Prostate gland (tissue), 2 donors: ENCODE measurements at regions not wholly inside any gene's neighbourhood (a gene's known extent, or its start where the extent isn't known, plus 50 kb on each side); places are given as distances from the start of the nearest gene placed in this dataset.

Source experiments
- DNase-seq: peaks from one replicate; pipeline ENCODE4 v3.0.0-alpha.2; 2019; ENCODE audit warnings: low spot score
- H3K27ac ChIP-seq, 2 donors: fragments of 200-600 bp; sonication (generic); 2 replicates each; pipeline ENCODE4 v1.5.1; 2017 to 2019
- H3K27me3 ChIP-seq: fragments of 200-600 bp; sonication (generic); replicated peaks from 2 replicates; pipeline ENCODE4 v1.5.1; 2019; ENCODE audit not compliant: insufficient read depth
- H3K36me3 ChIP-seq, 2 donors: fragments of 200-600 bp; sonication (generic); 1 replicate in 1 of 2; 2 replicates in 1 of 2; pipeline versions ENCODE4 v1.5.1 to v1.8.1; 2017 to 2019
- H3K4me1 ChIP-seq: fragments of 200-600 bp; sonication (generic); replicated peaks from 2 replicates; pipeline ENCODE4 v1.5.1; 2019
- H3K4me3 ChIP-seq, 2 donors: fragments of 200-600 bp; sonication (generic); 2 replicates each; pipeline ENCODE4 v1.5.1; 2017 to 2019
- H3K9me3 ChIP-seq: fragments of 200-600 bp; sonication (generic); 2 replicates; pipeline ENCODE4 v1.5.1; 2017
- POLR2A ChIP-seq: fragments of 450-650 bp; IDR thresholded peaks from one replicate; pipeline ENCODE4 v1.6.1; 2016; ENCODE audit warnings: antibody characterized with exemption, mild to moderate bottlenecking
- POLR2AphosphoS5 ChIP-seq: sonication (generic); formaldehyde crosslinking; IDR thresholded peaks from one replicate; pipeline ENCODE4 v1.6.1; 2017; ENCODE audit warnings: antibody characterized with exemption
- WGBS: methylation state at CpG from one replicate; pipeline ENCODE4 v1.1.5; 2018; 5-methylcytosine and 5-hydroxymethylcytosine counted together
- intact Hi-C: fragments of 100-400 bp; cut with DNase I; formaldehyde crosslinking; loops from one replicate; pipeline ENCODE4 v1.14.2; 2022
- TF ChIP-seq, protein P1 (sequence below), 4 experiments: fragments of 200-600 bp in 2 of 4; fragments of 450-650 bp in 2 of 4; sonication (generic) in 2 of 4; IDR thresholded peaks; 1 replicate in 3 of 4; 2 replicates in 1 of 4; pipeline ENCODE4 v1.5.1; 2016 to 2019; ENCODE audit warnings: antibody characterized with exemption in 4 of 4, mild to moderate bottlenecking in 2 of 4, moderate library complexity in 2 of 4

DNA sequence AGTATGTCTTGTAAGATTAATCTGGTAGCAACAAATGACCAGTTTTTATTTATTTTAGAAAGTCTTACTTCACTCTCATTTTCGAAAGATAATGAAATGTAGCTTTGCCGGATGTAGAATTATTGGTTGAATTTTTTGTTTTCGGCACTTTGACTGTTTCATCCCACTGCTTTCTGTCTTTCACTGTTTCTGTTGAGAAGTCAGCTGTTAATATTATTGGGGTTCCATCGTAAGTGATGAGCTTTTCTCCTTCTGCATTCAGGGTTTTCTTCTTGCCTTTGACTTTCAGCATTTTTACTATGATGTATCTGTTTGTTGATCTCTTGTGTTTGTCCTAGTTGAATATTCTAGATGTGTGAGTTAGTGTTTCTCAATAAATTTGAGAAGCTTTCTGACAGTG, 383.4 kb downstream of the PAX1 start:
- TF ChIP-seq POLR2AphosphoS5 (no peak), POLR2A (no peak)
- TF ChIP-seq, protein P1, sequence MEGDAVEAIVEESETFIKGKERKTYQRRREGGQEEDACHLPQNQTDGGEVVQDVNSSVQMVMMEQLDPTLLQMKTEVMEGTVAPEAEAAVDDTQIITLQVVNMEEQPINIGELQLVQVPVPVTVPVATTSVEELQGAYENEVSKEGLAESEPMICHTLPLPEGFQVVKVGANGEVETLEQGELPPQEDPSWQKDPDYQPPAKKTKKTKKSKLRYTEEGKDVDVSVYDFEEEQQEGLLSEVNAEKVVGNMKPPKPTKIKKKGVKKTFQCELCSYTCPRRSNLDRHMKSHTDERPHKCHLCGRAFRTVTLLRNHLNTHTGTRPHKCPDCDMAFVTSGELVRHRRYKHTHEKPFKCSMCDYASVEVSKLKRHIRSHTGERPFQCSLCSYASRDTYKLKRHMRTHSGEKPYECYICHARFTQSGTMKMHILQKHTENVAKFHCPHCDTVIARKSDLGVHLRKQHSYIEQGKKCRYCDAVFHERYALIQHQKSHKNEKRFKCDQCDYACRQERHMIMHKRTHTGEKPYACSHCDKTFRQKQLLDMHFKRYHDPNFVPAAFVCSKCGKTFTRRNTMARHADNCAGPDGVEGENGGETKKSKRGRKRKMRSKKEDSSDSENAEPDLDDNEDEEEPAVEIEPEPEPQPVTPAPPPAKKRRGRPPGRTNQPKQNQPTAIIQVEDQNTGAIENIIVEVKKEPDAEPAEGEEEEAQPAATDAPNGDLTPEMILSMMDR (IDR thresholded peaks at IDR 0.05) = no peak
- intact Hi-C loops = no loop called here
- 93% methylated on average over 4 of the region's 4 CpGs for WGBS

DNA sequence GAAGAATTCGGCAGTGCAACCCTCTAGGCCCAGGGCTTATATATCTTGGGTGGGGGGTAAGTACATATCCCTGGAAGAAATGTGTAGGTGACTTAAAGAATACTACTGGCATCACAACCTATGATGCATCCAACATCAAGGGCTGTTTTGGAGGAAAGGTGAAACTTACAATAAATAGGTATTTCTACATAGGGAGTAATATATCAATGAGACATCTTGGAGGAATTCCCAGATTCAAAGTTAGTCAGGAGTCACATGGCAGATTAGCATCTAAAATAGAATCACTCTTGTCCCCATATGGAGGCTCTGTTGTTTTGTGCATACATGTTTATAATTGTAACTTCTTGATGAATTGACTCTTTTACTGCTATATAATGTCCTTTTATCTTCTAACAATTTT, 375.5 kb downstream of the PAX1 start:
- H3K27me3 ChIP-seq = no peaks in the 10 kb centered on the region
- no peaks in the 10 kb centered on the region for H3K36me3 ChIP-seq
- DNase-seq = no peak
- TF ChIP-seq POLR2A = no peak
- WGBS = 35% methylated on average over 1 of the region's 1 CpG
- no peaks in the 10 kb centered on the region for H3K9me3 ChIP-seq
- intact Hi-C loops = no loop called here
- H3K4me3 ChIP-seq = no peak overlapping the region
- no peaks in the 10 kb centered on the region for H3K4me1 ChIP-seq
- H3K27ac ChIP-seq = no peak overlapping the region

More for the DNA sequence above, 383.4 kb downstream of the PAX1 start:
- Histone ChIP-seq H3K4me3 (no peak overlapping the region), H3K27me3 (no peaks in the 10 kb centered on the region), H3K36me3 (no peaks in the 10 kb centered on the region), H3K9me3 (no peaks in the 10 kb centered on the region), H3K4me1 (no peaks in the 10 kb centered on the region), H3K27ac (no peak overlapping the region)
- no peak for DNase-seq

DNA sequence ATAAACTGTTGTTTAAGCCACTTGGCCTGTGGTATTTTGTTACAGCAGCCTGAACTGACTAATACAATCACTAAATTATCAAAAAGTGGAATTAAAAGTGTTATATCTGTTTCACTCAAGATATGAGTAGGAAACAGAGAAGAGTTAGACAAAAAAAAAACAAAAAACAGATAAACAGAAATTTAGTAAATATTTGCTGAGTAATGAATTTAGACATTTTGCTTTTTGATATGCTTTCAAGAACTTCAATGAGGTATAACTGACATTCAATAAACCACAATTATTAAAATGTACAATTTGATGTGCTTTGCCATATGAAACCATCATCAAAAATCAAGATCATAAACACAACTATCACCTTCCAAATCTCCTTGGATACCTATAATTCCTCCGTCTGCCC, 369.2 kb downstream of the PAX1 start:
- Histone ChIP-seq H3K9me3 (no peaks in the 10 kb centered on the region), H3K27me3 (no peaks in the 10 kb centered on the region), H3K4me3 (no peak overlapping the region), H3K36me3 (no peaks in the 10 kb centered on the region), H3K4me1 (no peaks in the 10 kb centered on the region), H3K27ac (no peak overlapping the region)
- 74% methylated on average over 1 of the region's 1 CpG for WGBS
- TF ChIP-seq POLR2AphosphoS5 = no peak
- TF ChIP-seq, protein P1 (IDR thresholded peaks at IDR 0.05) = no peak
- no peak for TF ChIP-seq POLR2A
- no peak for DNase-seq
- intact Hi-C loops = no loop called here

DNA sequence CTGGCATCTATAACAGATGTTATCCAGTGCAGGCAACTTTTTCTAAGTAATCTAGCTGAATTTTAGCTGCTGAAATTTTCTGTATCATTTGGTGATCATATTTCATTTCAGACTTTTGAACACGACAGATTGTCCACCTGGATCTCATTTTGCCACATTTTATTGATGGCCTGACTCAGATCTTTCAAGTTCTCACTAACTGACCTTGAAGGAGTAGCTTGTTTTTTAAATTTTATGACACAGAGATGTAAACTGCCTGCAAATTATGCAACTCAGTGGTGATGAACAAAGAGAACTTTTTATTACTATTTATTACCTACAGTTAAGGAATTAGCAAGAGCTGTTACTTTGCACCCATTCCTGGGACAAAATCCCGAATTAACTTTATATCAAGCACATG, 366.4 kb downstream of the PAX1 start:
- 57% methylated on average over 2 of the region's 2 CpGs for WGBS
- DNase-seq = no peak
- H3K27me3 ChIP-seq = no peaks in the 10 kb centered on the region
- TF ChIP-seq POLR2AphosphoS5 (no peak), POLR2A (no peak)
- TF ChIP-seq, protein P1 (IDR thresholded peaks at IDR 0.05) = no peak
- H3K9me3 ChIP-seq = no peaks in the 10 kb centered on the region
- H3K27ac ChIP-seq = no peak overlapping the region
- no peak overlapping the region for H3K4me3 ChIP-seq
- intact Hi-C loops = no loop called here
- no peaks in the 10 kb centered on the region for H3K36me3 ChIP-seq
- no peaks in the 10 kb centered on the region for H3K4me1 ChIP-seq

DNA sequence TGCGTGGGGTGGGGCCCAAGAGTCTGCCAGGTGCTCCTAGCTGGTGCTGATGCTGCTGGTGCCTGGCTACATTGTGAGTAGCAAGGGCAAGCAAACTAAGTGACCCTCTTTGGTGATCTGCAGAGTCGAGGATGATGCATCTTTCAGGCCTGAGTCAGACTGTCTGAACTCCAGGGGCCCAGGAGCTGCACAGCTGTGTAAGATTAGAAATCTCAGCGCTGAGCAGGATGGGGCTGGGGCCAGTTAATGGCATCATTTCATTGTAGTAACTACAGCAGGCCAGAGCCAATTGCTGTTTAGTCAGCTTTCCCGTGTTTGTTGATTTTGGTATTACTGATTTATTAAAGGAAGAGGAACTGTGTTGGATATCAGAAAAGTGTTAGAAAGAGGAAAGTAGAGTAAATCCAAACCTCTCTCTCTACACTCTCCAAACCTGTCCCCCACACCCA, 365.2 kb downstream of the PAX1 start:
- TF ChIP-seq, protein P1 (IDR thresholded peaks at IDR 0.05) = no peak
- TF ChIP-seq POLR2AphosphoS5 (no peak), POLR2A (no peak)
- Histone ChIP-seq H3K4me3 (no peak overlapping the region), H3K9me3 (no peaks in the 10 kb centered on the region), H3K4me1 (no peaks in the 10 kb centered on the region), H3K27ac (no peak overlapping the region), H3K27me3 (no peaks in the 10 kb centered on the region), H3K36me3 (no peaks in the 10 kb centered on the region)
- intact Hi-C loops = no loop called here
- DNase-seq = no peak
- 27% methylated on average over 4 of the region's 4 CpGs for WGBS
